T47D (cell line): ENCODE measurements at regions not wholly inside any gene's neighbourhood (a gene's known extent, or its start where the extent isn't known, plus 50 kb on each side); places are given as distances from the start of the nearest gene placed in this dataset.

Source experiments
- DNase-seq, 2 experiments: peaks; one replicate each; pipeline versions ENCODE4 v3.0.0 to v3.0.0-alpha.2; 2011 to 2012; ENCODE audit warnings: low read depth in 1 of 2, low spot score in 1 of 2
- JUND ChIP-seq: IDR thresholded peaks from 2 replicates; pipeline ENCODE4 v1.6.1; 2012; ENCODE audit warnings: low read depth
- in situ Hi-C: cut with HindIII; loops from 2 replicates; pipeline ENCODE4 v1.10.0; 2016; ENCODE audit warnings: low sequenced_read_pairs, low pct_unique_long_range_greater_than_20kb

GRCh38 chr9:82273121-82273520 lies 284.5 kb downstream of the SPATA31D1 start:
- in situ Hi-C loops: no loop called here
- no peak for DNase-seq
- no peak for TF ChIP-seq JUND

GRCh38 chr9:82275258-82275927 lies 286.8 kb downstream of the SPATA31D1 start:
- in situ Hi-C loops: no loop called here
- no peak for DNase-seq
- TF ChIP-seq JUND: no peak

- in situ Hi-C loops: no loop called here
- no peak for DNase-seq
- no peak for TF ChIP-seq JUND
Measured at GRCh38 chr9:82281066-82281465, 292.5 kb downstream of the SPATA31D1 start.

- no peak for DNase-seq
- in situ Hi-C loops: no loop called here
- no peak for TF ChIP-seq JUND
Measured at GRCh38 chr9:82284758-82285157, 296.2 kb downstream of the SPATA31D1 start.

- no peak for DNase-seq
- TF ChIP-seq JUND: no peak
- in situ Hi-C loops: no loop called here
Measured at GRCh38 chr9:82295181-82295580, 306.6 kb downstream of the SPATA31D1 start.

- TF ChIP-seq JUND: no peak
- no peak for DNase-seq
- in situ Hi-C loops: no loop called here
Measured at GRCh38 chr9:82299870-82300269, 311.3 kb downstream of the SPATA31D1 start.

GRCh38 chr9:82302968-82303655 lies 314.5 kb downstream of the SPATA31D1 start:
- in situ Hi-C loops: no loop called here
- TF ChIP-seq JUND: no peak
- DNase-seq: no peak

GRCh38 chr9:82308836-82309235 lies 320.3 kb downstream of the SPATA31D1 start:
- in situ Hi-C loops: no loop called here
- no peak for TF ChIP-seq JUND
- no peak for DNase-seq

GRCh38 chr9:82313697-82314096 lies 325.1 kb downstream of the SPATA31D1 start:
- in situ Hi-C loops: no loop called here
- no peak for TF ChIP-seq JUND
- no peak for DNase-seq

GRCh38 chr9:82320566-82320965 lies 332.0 kb downstream of the SPATA31D1 start:
- in situ Hi-C loops: no loop called here
- no peak for DNase-seq
- TF ChIP-seq JUND: no peak

- in situ Hi-C loops: no loop called here
- TF ChIP-seq JUND: no peak
- DNase-seq: no peak
Measured at GRCh38 chr9:82325907-82326306, 337.3 kb downstream of the SPATA31D1 start.

GRCh38 chr9:82327641-82328040 lies 339.1 kb downstream of the SPATA31D1 start:
- no peak for DNase-seq
- in situ Hi-C loops: no loop called here

GRCh38 chr9:82331079-82331478 lies 342.5 kb downstream of the SPATA31D1 start:
- TF ChIP-seq JUND: no peak
- no peak for DNase-seq
- in situ Hi-C loops: no loop called here

More at GRCh38 chr9:82327641-82328040, 339.1 kb downstream of the SPATA31D1 start:
- no peak for TF ChIP-seq JUND

GRCh38 chr9:82332018-82332773 lies 343.6 kb downstream of the SPATA31D1 start:
- in situ Hi-C loops: no loop called here
- DNase-seq: peak; percentile 14 to 35
- TF ChIP-seq JUND: no peak
